AG09319 (cell line): ENCODE measurements at regions not wholly inside any gene's neighbourhood (a gene's known extent, or its start where the extent isn't known, plus 50 kb on each side); places are given as distances from the start of the nearest gene placed in this dataset.

Source experiments
- DNase-seq: peaks from one replicate; pipeline ENCODE4 v3.0.0-alpha.2; 2010; ENCODE audit warnings: low read depth; ENCODE audit errors: extremely low read depth
- TF ChIP-seq, protein P1 (sequence below): IDR thresholded peaks from 2 replicates; pipeline ENCODE4 v1.5.1; 2011; ENCODE audit warnings: low read depth, mild to moderate bottlenecking, inconsistent platforms, low read length, moderate library complexity

DNA sequence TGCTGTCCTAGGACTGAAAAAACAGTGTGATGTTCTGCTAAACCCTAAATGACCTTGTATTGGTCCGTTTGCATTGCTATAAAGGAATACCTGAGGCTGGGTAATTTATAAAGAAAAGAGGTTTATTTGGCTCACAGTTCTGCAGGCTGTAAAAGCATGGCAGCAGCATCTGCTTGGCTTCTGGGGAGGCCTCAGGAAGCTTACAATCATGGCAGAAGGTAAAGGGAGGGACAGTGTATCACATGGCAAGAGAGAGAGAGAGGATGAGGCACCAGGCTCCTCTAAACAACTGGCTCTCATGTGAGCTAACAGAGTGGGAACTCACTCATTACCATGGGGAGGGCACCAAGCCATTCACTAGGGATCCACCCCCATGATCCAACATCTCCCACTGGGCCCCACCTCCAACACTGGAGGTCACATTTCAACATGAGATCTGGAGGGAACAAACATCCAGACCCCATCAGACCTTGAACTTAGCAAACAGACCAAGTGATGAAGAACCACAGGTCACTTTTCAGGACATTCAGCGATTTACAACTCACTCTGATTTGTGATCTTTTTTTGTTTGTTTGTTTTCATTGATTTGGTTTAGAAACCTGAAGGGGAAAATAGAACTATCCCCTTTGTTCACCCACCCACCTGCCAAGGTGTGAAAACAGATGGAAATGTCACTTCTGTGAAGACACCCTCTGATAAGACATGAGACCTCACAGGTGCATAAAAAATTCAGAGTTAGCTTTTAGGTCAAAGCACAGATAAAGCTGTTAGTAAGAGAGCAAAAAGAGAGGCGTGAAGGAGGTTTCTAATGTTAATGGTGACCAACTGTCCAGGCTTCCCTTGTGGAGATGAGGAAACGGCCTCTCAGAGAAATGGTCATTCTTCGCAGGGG is 104.2 kb upstream of the RALGPS2 start:
- DNase-seq = no peak
- TF ChIP-seq, protein P1, sequence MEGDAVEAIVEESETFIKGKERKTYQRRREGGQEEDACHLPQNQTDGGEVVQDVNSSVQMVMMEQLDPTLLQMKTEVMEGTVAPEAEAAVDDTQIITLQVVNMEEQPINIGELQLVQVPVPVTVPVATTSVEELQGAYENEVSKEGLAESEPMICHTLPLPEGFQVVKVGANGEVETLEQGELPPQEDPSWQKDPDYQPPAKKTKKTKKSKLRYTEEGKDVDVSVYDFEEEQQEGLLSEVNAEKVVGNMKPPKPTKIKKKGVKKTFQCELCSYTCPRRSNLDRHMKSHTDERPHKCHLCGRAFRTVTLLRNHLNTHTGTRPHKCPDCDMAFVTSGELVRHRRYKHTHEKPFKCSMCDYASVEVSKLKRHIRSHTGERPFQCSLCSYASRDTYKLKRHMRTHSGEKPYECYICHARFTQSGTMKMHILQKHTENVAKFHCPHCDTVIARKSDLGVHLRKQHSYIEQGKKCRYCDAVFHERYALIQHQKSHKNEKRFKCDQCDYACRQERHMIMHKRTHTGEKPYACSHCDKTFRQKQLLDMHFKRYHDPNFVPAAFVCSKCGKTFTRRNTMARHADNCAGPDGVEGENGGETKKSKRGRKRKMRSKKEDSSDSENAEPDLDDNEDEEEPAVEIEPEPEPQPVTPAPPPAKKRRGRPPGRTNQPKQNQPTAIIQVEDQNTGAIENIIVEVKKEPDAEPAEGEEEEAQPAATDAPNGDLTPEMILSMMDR = no peak

DNA sequence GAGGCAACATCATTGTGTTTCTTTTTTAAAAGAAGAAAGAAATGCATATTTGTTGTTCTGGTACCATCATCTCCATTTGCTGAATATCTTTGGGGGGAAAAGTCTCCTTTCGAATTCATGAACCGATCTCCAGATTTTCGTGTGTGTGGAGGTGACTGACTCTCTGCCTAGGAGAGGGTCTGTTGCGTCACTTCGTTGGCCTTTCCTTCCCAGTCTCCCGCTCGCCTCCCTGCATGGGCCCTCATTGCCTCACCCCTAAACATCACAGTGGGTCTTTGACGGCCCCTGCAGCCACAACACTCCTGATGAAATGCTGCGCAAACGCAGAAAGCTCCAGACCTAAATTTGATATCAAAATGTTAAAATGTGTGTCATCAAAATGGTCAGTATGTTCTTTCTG is 103.2 kb upstream of the RALGPS2 start:
- no peak for DNase-seq
- TF ChIP-seq, protein P1 = no peak

DNA sequence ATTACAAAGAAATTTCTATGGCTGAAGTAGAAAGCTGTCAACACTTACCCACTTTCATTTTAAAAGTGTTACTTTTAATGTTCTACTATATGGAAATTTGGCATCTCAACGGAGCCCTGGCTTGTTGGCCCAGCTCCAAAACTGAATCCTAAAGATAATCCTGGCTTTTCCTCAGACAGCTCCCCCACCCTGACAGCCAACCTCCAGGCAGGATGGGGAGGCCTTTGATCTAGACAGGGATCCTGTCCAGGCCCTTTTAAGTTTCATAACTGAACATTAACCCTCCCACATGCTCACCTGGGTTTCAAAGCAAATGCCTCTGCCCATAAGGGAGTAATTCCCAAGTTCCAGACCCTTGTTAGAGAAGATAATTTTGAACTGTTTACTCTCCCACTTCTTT is 99.3 kb upstream of the RALGPS2 start:
- no peak for DNase-seq
- TF ChIP-seq, protein P1 = no peak

DNA sequence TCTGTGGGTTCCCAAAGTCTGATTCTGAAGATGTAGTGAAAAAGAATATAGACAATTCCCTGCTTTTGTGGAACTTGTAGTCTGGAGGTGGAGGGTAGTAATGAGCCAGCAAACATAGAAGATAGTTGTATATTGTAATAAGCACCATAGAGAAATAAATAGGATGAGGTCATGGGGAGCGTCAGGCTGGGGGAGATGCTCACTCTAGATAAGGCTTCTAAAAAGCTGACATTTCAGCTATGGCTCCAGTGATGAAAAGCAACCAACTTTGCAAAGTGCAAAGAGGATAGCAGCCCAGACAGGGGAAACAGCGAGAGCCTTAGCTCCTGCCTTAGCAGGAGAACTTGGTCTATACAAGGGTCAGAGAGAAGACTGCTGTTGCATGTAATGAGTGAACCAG is 98.0 kb upstream of the RALGPS2 start:
- TF ChIP-seq, protein P1 = no peak
- DNase-seq = no peak

DNA sequence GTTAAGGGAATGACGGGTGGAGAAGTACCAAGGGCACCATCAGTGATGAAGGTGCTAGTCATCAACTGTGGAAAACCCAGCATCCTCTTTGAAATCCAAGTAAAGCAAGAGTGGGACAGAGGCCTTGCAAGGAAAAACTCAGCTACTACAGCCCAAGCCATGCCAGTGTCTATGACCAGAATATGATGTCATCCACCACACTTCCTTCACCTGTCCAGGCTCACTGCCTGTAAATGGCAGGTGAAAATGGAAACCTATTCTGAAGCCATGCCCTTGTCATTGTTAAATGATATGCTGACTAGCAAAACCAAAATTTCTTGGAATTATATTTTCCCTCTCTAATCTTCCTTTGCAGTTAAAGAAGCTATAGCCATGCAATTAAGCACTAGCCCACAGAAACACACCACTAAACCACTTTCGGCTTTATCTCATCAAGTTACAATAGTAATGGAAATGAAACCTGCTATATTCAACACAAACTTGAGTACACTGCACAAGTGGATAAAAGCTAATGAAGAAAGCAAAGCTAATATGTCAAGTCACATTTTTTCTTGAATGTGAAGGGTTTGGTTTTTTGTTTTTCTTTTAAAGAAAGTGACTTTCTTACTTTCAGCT is 96.3 kb upstream of the RALGPS2 start:
- TF ChIP-seq, protein P1 = no peak
- no peak for DNase-seq

DNA sequence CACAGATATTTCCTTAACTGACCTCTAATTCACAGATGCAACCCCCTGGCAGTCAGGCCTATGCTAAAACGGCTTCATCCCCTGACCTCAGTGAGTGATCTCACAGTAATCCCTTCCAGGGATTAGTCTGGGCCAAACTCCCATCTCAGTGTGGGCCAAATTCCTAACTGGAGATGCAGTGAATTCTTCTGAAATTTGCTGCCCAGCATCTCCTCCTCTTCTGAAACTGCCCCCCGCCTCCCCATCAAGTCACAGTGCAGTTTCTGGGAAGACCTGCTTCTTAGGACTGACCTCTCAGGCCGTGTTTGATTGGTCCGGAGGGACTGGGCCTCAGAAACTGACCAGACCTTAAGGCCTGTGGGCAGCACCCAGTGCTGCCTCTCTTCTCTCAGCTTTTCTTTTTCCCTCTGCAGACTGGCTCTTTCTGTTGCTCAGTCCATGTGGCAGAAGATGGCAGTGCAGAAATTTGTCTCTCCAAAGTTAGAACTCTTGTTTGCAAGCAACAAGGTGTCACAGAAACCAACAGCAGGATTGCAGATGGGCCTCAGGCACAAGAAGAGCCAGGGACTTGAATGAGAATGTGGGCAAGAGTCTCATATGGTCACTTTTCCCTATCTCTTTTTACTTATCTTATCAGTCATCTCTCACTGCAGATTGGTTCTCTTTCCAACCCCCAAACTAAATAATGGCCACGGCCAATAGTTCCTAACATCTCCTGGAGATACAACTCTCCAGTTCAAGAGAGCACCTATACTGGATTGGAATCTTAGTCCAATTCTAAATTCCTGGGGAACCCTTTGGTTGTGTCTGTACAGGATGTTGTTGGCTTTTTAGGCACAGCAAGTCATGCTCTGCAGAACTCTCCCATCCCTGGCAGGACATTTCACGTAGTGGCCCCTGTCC is 95.5 kb upstream of the RALGPS2 start:
- TF ChIP-seq, protein P1 = peak; percentile 11

More for the DNA sequence above, 95.5 kb upstream of the RALGPS2 start:
- DNase-seq = peak; percentile 77
